ENCODE measurements at regions not wholly inside any gene's neighbourhood (a gene's known extent, or its start where the extent isn't known, plus 50 kb on each side); places are given as distances from the start of the nearest gene placed in this dataset.

- TF ChIP-seq YY1 (tag by site-specific recombination; IDR thresholded peaks at IDR 0.05): no peak
- TF ChIP-seq ZBTB8A (tag by site-specific recombination; IDR thresholded peaks at IDR 0.05): no peak
- TF ChIP-seq CTCF (tag by site-specific recombination; IDR thresholded peaks at IDR 0.05): no peak
- no peak for TF ChIP-seq BCL11A (tag by site-specific recombination; IDR thresholded peaks at IDR 0.05; ENCODE audit: low read depth)
- TF ChIP-seq ZFP69B (tag by site-specific recombination; IDR thresholded peaks at IDR 0.05): no peak
- no peak for TF ChIP-seq ZNF654 (tag by site-specific recombination; IDR thresholded peaks at IDR 0.05; ENCODE audit: low read depth)
- no peak for TF ChIP-seq ZBTB7A (tag by site-specific recombination; IDR thresholded peaks at IDR 0.05; ENCODE audit: low read depth)
- no peak for TF ChIP-seq PBX3 (CRISPR knock-in tag; IDR thresholded peaks at IDR 0.05)
- TF ChIP-seq GFI1B (tag by site-specific recombination; IDR thresholded peaks at IDR 0.05): no peak
- TF ChIP-seq, protein P1, sequence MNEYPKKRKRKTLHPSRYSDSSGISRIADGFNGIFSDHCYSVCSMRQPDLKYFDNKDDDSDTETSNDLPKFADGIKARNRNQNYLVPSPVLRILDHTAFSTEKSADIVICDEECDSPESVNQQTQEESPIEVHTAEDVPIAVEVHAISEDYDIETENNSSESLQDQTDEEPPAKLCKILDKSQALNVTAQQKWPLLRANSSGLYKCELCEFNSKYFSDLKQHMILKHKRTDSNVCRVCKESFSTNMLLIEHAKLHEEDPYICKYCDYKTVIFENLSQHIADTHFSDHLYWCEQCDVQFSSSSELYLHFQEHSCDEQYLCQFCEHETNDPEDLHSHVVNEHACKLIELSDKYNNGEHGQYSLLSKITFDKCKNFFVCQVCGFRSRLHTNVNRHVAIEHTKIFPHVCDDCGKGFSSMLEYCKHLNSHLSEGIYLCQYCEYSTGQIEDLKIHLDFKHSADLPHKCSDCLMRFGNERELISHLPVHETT (tag by site-specific recombination; IDR thresholded peaks at IDR 0.05): no peak
- no peak for TF ChIP-seq ZNF280D (tag by site-specific recombination; IDR thresholded peaks at IDR 0.05)
- TF ChIP-seq ZNF549 (tag by site-specific recombination; IDR thresholded peaks at IDR 0.05): no peak
- TF ChIP-seq ZNF121 (tag by site-specific recombination; IDR thresholded peaks at IDR 0.05): no peak
Measured at GRCh38 chr11:106326087-106326486, 248.6 kb downstream of the AASDHPPT start.

All from HEK293 (cell line).